Panc1 (cell line): ENCODE measurements at regions not wholly inside any gene's neighbourhood (a gene's known extent, or its start where the extent isn't known, plus 50 kb on each side); places are given as distances from the start of the nearest gene placed in this dataset.

ENCODE experiments used
- ATAC-seq: fragments of 200-7000 bp; cut with Tn5 transposase; 2 replicates; pipeline ENCODE4 v1.9.1; 2020; ENCODE audit warnings: mild to moderate bottlenecking, moderate library complexity
- BruUV-seq: library from RNA; stranded (reverse); fragments of 400-500 nt; replicated peaks from 2 replicates; lab custom pipeline; 2021; lab: Mats Ljungman, UMichigan
- CTCF ChIA-PET: fragments of 300-600 bp; sonication (Branson Sonifier 250); formaldehyde crosslinking; loops from one replicate; lab custom pipeline; 2022; ENCODE audit warnings: antibody characterized with exemption; lab: Charles Lee
- POLR2A ChIA-PET: fragments of 300-600 bp; sonication (Branson Sonifier 250); formaldehyde crosslinking; loops from one replicate; lab custom pipeline; 2022; ENCODE audit warnings: antibody characterized with exemption; lab: Charles Lee
- DNase-seq: peaks from one replicate; pipeline ENCODE4 v3.0.0-alpha.2; 2010; ENCODE audit warnings: low read depth, low spot score
- H3K27ac ChIP-seq: 2 replicates; pipeline ENCODE4 v1.5.1; 2011; ENCODE audit warnings: mild to moderate bottlenecking, low read length, inconsistent platforms
- H3K27me3 ChIP-seq: fragments of 200-500 bp; sonication (Bioruptor generic); 2 replicates; pipeline ENCODE4 v1.6.0; 2014; ENCODE audit warnings: low read length, inconsistent platforms; ENCODE audit not compliant: control insufficient read depth, insufficient read depth
- H3K36me3 ChIP-seq: fragments of 200-500 bp; sonication (Bioruptor generic); 2 replicates; pipeline ENCODE4 v1.5.1; 2014; ENCODE audit warnings: inconsistent platforms, mild to moderate bottlenecking, low read length, moderate library complexity; ENCODE audit not compliant: control insufficient read depth, insufficient read depth
- H3K4me1 ChIP-seq: 2 replicates; pipeline ENCODE4 v1.5.1; 2011; ENCODE audit warnings: inconsistent platforms, mild to moderate bottlenecking, low read length, moderate library complexity; ENCODE audit not compliant: control insufficient read depth, insufficient read depth
- H3K4me3 ChIP-seq, 2 experiments: 2 replicates each; pipeline ENCODE4 v1.5.1; 2011 to 2012; ENCODE audit warnings: low read depth in 2 of 2, low read length in 2 of 2, mild to moderate bottlenecking in 2 of 2, inconsistent platforms in 1 of 2, moderate library complexity in 1 of 2
- H3K9me3 ChIP-seq: fragments of 200-500 bp; sonication (Bioruptor generic); 2 replicates; pipeline ENCODE4 v1.5.1; 2014; ENCODE audit warnings: low read depth, mild to moderate bottlenecking, inconsistent platforms, low read length, moderate library complexity; ENCODE audit not compliant: control insufficient read depth, insufficient read depth
- POLR2AphosphoS5 ChIP-seq: IDR thresholded peaks from 2 replicates; pipeline ENCODE4 v1.6.1; 2012; ENCODE audit warnings: mild to moderate bottlenecking, low read depth, low read length, moderate library complexity
- SIN3A ChIP-seq: IDR thresholded peaks from 2 replicates; pipeline ENCODE4 v1.6.1; 2012; ENCODE audit warnings: low read depth, mild to moderate bottlenecking, low read length, moderate library complexity, borderline replicate concordance; ENCODE audit not compliant: insufficient read depth
- TCF7L2 ChIP-seq: IDR thresholded peaks from 2 replicates; pipeline ENCODE4 v1.6.1; 2011; ENCODE audit warnings: mild to moderate bottlenecking, low read depth, low read length, inconsistent platforms
- in situ Hi-C: cut with HindIII; loops from 2 replicates; pipeline ENCODE4 v1.10.0; 2016; ENCODE audit warnings: low sequenced_read_pairs, low pct_unique_long_range_greater_than_20kb
- intact Hi-C: fragments of 100-400 bp; cut with micrococcal nuclease; formaldehyde crosslinking; loops from one replicate; pipeline ENCODE4 v1.10.0; 2022; ENCODE audit not compliant: unreplicated experiment
- TF ChIP-seq, protein P1 (sequence below): fragments of 450-650 bp; IDR thresholded peaks from 2 replicates; pipeline ENCODE4 v1.5.1; 2017; ENCODE audit warnings: mild to moderate bottlenecking
- TF ChIP-seq, protein P2 (sequence below), 2 experiments: IDR thresholded peaks; 2 replicates each; pipeline ENCODE4 v1.6.1; 2011 to 2012; ENCODE audit warnings: low read depth in 2 of 2, control low read depth in 1 of 2, low read length in 1 of 2, mild to moderate bottlenecking in 1 of 2, moderate library complexity in 1 of 2; ENCODE audit not compliant: insufficient read depth in 1 of 2

DNA sequence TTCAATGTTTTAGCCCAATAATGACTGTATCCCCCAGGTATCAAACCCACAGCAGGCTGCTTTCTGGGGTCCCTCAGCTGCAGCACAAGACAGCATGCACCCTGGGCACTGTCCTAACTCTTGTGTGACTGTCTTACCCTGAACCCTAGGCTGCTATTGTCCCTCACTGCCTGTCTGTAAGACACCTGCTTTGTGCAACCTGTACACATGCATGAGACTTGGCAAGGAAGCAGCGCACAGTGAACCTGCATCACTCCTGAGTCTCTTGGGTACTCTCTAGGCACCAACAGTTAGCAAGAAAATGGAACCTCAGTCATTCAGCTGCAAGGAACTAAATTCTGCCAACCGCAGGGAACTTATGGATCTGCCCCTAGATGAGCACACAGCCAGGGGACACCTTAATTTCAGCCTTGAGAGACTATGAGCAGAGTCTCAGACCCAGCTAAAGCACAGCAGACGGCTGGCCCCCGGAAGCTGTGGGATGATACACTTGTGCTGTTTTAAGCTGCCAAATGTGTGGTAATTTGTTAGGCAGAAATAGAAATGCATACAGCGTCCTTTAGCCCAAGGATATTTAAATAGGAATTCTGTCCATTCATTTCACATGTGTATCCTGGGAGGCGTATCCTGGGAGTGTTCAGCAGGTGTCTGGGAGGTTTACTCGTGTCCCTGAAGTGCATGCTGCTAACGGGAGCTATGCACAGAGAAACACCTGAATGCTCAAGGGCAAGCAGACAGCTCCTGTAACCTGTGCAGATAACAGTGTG, 223.8 kb downstream of the KLF13 start:
- BruUV-seq, result no TSS peak
- H3K4me3 ChIP-seq, result no peak overlapping the region
- H3K27me3 ChIP-seq, result no peaks in the 10 kb centered on the region
- in situ Hi-C loops (no loop called here), intact Hi-C loops (no loop called here)
- POLR2A ChIA-PET, result no interaction called here
- no peaks in the 10 kb centered on the region for H3K9me3 ChIP-seq
- ATAC-seq, result no peak
- CTCF ChIA-PET, result no interaction called here
- H3K27ac ChIP-seq, result no peak overlapping the region
- H3K36me3 ChIP-seq, result no peaks in the 10 kb centered on the region
- no peak for TF ChIP-seq POLR2AphosphoS5
- TF ChIP-seq, protein P1, sequence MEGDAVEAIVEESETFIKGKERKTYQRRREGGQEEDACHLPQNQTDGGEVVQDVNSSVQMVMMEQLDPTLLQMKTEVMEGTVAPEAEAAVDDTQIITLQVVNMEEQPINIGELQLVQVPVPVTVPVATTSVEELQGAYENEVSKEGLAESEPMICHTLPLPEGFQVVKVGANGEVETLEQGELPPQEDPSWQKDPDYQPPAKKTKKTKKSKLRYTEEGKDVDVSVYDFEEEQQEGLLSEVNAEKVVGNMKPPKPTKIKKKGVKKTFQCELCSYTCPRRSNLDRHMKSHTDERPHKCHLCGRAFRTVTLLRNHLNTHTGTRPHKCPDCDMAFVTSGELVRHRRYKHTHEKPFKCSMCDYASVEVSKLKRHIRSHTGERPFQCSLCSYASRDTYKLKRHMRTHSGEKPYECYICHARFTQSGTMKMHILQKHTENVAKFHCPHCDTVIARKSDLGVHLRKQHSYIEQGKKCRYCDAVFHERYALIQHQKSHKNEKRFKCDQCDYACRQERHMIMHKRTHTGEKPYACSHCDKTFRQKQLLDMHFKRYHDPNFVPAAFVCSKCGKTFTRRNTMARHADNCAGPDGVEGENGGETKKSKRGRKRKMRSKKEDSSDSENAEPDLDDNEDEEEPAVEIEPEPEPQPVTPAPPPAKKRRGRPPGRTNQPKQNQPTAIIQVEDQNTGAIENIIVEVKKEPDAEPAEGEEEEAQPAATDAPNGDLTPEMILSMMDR, result no peak
- TF ChIP-seq, protein P2, sequence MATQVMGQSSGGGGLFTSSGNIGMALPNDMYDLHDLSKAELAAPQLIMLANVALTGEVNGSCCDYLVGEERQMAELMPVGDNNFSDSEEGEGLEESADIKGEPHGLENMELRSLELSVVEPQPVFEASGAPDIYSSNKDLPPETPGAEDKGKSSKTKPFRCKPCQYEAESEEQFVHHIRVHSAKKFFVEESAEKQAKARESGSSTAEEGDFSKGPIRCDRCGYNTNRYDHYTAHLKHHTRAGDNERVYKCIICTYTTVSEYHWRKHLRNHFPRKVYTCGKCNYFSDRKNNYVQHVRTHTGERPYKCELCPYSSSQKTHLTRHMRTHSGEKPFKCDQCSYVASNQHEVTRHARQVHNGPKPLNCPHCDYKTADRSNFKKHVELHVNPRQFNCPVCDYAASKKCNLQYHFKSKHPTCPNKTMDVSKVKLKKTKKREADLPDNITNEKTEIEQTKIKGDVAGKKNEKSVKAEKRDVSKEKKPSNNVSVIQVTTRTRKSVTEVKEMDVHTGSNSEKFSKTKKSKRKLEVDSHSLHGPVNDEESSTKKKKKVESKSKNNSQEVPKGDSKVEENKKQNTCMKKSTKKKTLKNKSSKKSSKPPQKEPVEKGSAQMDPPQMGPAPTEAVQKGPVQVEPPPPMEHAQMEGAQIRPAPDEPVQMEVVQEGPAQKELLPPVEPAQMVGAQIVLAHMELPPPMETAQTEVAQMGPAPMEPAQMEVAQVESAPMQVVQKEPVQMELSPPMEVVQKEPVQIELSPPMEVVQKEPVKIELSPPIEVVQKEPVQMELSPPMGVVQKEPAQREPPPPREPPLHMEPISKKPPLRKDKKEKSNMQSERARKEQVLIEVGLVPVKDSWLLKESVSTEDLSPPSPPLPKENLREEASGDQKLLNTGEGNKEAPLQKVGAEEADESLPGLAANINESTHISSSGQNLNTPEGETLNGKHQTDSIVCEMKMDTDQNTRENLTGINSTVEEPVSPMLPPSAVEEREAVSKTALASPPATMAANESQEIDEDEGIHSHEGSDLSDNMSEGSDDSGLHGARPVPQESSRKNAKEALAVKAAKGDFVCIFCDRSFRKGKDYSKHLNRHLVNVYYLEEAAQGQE (IDR thresholded peaks at IDR 0.05; ENCODE audit: insufficient read depth in 1 of 2, low read depth in 2 of 2, low read length in 1 of 2), result no peak
- no peak for TF ChIP-seq SIN3A
- TF ChIP-seq TCF7L2, result no peak
- H3K4me1 ChIP-seq, result no peaks in the 10 kb centered on the region
- no peak for DNase-seq

DNA sequence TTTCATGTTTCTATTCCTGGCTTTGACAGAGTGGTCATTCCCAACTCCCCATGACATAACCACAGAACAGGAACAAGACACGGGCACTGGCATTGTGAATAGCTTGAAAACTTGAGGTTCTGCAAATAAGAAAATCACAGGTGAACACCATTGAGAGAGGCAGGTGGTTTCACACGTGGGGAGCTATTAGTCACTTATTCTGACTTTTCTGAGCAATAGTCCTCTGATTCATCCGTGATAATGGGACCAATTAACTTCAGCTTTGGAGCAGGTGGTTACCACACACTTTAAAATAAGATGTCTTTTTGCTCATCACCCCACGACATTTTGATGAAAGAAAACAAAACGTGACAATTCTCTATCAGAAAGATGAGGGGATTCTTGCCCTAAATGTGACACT, 224.7 kb downstream of the KLF13 start:
- Histone ChIP-seq H3K9me3 (no peaks in the 10 kb centered on the region), H3K27ac (no peak overlapping the region), H3K27me3 (no peaks in the 10 kb centered on the region), H3K36me3 (no peaks in the 10 kb centered on the region), H3K4me1 (no peaks in the 10 kb centered on the region), H3K4me3 (no peak overlapping the region)
- ATAC-seq (no peak), DNase-seq (no peak)
- in situ Hi-C loops, result no loop called here
- CTCF ChIA-PET, result no interaction called here
- no TSS peak for BruUV-seq
- POLR2A ChIA-PET, result no interaction called here
- intact Hi-C loops, result no loop called here
- no peak for TF ChIP-seq SIN3A
- TF ChIP-seq, protein P1, result no peak
- no peak for TF ChIP-seq TCF7L2
- TF ChIP-seq, protein P2 (IDR thresholded peaks at IDR 0.05; ENCODE audit: insufficient read depth in 1 of 2, low read depth in 2 of 2, low read length in 1 of 2), result no peak
- no peak for TF ChIP-seq POLR2AphosphoS5
